ENCODE measurements at regions not wholly inside any gene's neighbourhood (a gene's known extent, or its start where the extent isn't known, plus 50 kb on each side); places are given as distances from the start of the nearest gene placed in this dataset.

- TF ChIP-seq CTCF (conservative IDR thresholded peaks at IDR 0.05 in 1 of 2, IDR thresholded peaks at IDR 0.05 in 1 of 2; ENCODE audit: extremely low read depth in 1 of 2, insufficient read depth in 1 of 2, low read depth in 1 of 2, low read length in 2 of 2), result no peak
- TF ChIP-seq EZH2 (IDR thresholded peaks at IDR 0.05; ENCODE audit: borderline replicate concordance, low read length), result no peak
These were observed 366.9 kb upstream of the BTBD3 start for GRCh38 chr20:11550657-11551338.

All from mammary epithelial cell (primary cell).